Prostate gland (tissue), 2 donors: ENCODE measurements at regions not wholly inside any gene's neighbourhood (a gene's known extent, or its start where the extent isn't known, plus 50 kb on each side); places are given as distances from the start of the nearest gene placed in this dataset.
A peak's percentile ranks its signal among the peaks of the same experiment; 100 is the strongest.

ENCODE experiments used
- CTCF ChIP-seq, 4 experiments: fragments of 200-600 bp in 2 of 4; fragments of 450-650 bp in 2 of 4; sonication (generic) in 2 of 4; IDR thresholded peaks; 1 replicate in 3 of 4; 2 replicates in 1 of 4; pipeline ENCODE4 v1.5.1; 2016 to 2019; ENCODE audit warnings: antibody characterized with exemption in 4 of 4, mild to moderate bottlenecking in 2 of 4, moderate library complexity in 2 of 4
- POLR2A ChIP-seq: fragments of 450-650 bp; IDR thresholded peaks from one replicate; pipeline ENCODE4 v1.6.1; 2016; ENCODE audit warnings: antibody characterized with exemption, mild to moderate bottlenecking
- POLR2AphosphoS5 ChIP-seq: sonication (generic); formaldehyde crosslinking; IDR thresholded peaks from one replicate; pipeline ENCODE4 v1.6.1; 2017; ENCODE audit warnings: antibody characterized with exemption

- TF ChIP-seq CTCF (IDR thresholded peaks at IDR 0.05) (no peak), POLR2A (no peak), POLR2AphosphoS5 (peak; percentile 73)
Observed at GRCh38 chr6:109255946-109256640, 126.2 kb downstream of the CD164 start.
